Osteoblast (primary cell): ENCODE measurements at regions not wholly inside any gene's neighbourhood (a gene's known extent, or its start where the extent isn't known, plus 50 kb on each side); places are given as distances from the start of the nearest gene placed in this dataset.

Source experiments
- DNase-seq: peaks from one replicate; pipeline ENCODE4 v3.0.0; 2011; ENCODE audit warnings: low spot score, mixed read lengths; ENCODE audit not compliant: insufficient read length; ENCODE audit errors: missing footprints
- H2AFZ ChIP-seq: 2 replicates; pipeline ENCODE4 v1.6.0; 2011; ENCODE audit warnings: mild to moderate bottlenecking, low read length
- H3K27ac ChIP-seq: 2 replicates; pipeline ENCODE4 v1.5.1; 2011; ENCODE audit warnings: mild to moderate bottlenecking, low read depth, low read length, moderate library complexity
- H3K27me3 ChIP-seq: 2 replicates; pipeline ENCODE4 v1.6.0; 2012; ENCODE audit warnings: mild to moderate bottlenecking, control low read depth, inconsistent platforms, low read length, moderate library complexity; ENCODE audit not compliant: insufficient read depth
- H3K36me3 ChIP-seq: 2 replicates; pipeline ENCODE4 v1.5.1; 2011; ENCODE audit warnings: mild to moderate bottlenecking, low read length, control low read depth, moderate library complexity; ENCODE audit not compliant: insufficient read depth
- H3K4me1 ChIP-seq: 2 replicates; pipeline ENCODE4 v1.5.1; 2011; ENCODE audit warnings: mild to moderate bottlenecking, low read length, control low read depth, moderate library complexity; ENCODE audit not compliant: insufficient read depth
- H3K4me2 ChIP-seq: 2 replicates; pipeline ENCODE4 v1.6.0; 2011; ENCODE audit warnings: mild to moderate bottlenecking, low read length; ENCODE audit not compliant: insufficient read depth
- H3K4me3 ChIP-seq: fragments of 200-600 bp; sonication (generic); 3 replicates; pipeline ENCODE4 v1.5.1; 2012; ENCODE audit warnings: mild to moderate bottlenecking, low read length, inconsistent platforms; ENCODE audit not compliant: insufficient read depth
- H3K79me2 ChIP-seq: 2 replicates; pipeline ENCODE4 v1.6.0; 2012; ENCODE audit warnings: mild to moderate bottlenecking, low read length, control low read depth, inconsistent platforms; ENCODE audit not compliant: insufficient read depth
- H3K9me3 ChIP-seq: 2 replicates; pipeline ENCODE4 v1.5.1; 2011; ENCODE audit warnings: low read depth, low read length, control low read depth
- H4K20me1 ChIP-seq: 2 replicates; pipeline ENCODE4 v1.6.0; 2012; ENCODE audit warnings: mild to moderate bottlenecking, low read length, control low read depth; ENCODE audit not compliant: insufficient read depth
- TF ChIP-seq, protein P1 (sequence below): IDR thresholded peaks from 2 replicates; pipeline ENCODE4 v1.5.1; 2011; ENCODE audit warnings: mild to moderate bottlenecking, low read depth, low read length, moderate library complexity; ENCODE audit errors: extremely low read depth

DNA sequence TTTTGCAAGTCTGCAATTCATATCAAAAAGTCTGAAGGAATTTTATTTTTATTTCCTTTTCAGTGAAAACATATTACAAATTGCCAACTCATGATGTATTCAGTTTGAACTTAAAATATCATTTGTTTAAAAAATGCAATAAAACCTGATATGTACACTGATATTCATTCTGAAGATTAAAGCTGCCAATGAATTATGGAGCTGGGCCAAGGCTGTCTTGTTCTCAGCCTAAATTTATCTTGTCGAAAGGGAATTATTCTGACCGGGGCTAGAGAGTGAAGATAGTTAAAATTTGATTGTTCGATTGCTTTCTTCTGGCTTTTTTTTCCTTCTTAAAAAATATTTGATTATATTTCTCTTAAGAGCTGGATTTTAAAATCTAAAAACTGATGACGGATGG lies 54.0 kb upstream of the RBFOX1 start:
- H3K4me2 ChIP-seq, result no peak overlapping the region
- H3K9me3 ChIP-seq, result peaks cover 2% of the 10 kb centered on the region
- no peak overlapping the region for H2AFZ ChIP-seq
- H3K79me2 ChIP-seq, result no peaks in the 10 kb centered on the region
- DNase-seq, result no peak
- H3K27me3 ChIP-seq, result no peaks in the 10 kb centered on the region
- no peaks in the 10 kb centered on the region for H3K4me1 ChIP-seq
- H3K4me3 ChIP-seq, result no peak overlapping the region
- no peak overlapping the region for H3K27ac ChIP-seq
- TF ChIP-seq, protein P1, sequence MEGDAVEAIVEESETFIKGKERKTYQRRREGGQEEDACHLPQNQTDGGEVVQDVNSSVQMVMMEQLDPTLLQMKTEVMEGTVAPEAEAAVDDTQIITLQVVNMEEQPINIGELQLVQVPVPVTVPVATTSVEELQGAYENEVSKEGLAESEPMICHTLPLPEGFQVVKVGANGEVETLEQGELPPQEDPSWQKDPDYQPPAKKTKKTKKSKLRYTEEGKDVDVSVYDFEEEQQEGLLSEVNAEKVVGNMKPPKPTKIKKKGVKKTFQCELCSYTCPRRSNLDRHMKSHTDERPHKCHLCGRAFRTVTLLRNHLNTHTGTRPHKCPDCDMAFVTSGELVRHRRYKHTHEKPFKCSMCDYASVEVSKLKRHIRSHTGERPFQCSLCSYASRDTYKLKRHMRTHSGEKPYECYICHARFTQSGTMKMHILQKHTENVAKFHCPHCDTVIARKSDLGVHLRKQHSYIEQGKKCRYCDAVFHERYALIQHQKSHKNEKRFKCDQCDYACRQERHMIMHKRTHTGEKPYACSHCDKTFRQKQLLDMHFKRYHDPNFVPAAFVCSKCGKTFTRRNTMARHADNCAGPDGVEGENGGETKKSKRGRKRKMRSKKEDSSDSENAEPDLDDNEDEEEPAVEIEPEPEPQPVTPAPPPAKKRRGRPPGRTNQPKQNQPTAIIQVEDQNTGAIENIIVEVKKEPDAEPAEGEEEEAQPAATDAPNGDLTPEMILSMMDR, result no peak
- H4K20me1 ChIP-seq, result no peaks in the 10 kb centered on the region
- H3K36me3 ChIP-seq, result no peaks in the 10 kb centered on the region

DNA sequence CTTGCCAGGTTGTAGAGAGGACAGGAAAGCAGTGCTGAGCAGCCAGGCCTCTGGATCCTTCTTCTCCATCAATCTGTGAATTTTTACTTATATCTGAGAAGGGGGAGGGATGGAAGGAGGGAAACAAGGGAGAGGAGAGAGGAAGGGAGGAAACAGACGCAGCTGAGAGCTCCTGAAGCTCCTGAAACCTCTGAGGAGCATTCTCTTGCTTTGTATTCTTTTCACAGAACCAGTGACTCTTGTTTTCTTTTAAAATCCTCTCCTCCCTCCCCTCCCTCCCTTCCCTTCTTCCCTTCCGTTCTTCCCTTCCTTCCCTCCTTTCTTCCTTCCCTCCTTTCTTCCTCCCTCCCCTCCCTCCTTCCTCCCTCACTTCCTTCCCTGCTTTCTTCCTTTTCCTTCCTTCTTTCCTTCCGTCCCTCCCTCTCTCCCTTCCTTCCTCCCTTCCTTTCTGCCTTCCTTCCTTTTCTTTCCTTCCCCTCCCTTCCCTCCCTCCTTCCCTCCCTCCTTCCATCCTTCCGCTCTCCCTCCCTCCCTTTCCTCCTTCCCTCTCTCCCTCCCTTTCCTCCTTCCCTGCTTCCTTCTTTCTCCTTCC lies 60.0 kb upstream of the RBFOX1 start:
- Histone ChIP-seq H2AFZ (no peak overlapping the region), H3K4me1 (no peaks in the 10 kb centered on the region), H4K20me1 (no peaks in the 10 kb centered on the region), H3K36me3 (no peaks in the 10 kb centered on the region), H3K4me2 (no peak overlapping the region), H3K27me3 (no peaks in the 10 kb centered on the region), H3K79me2 (no peaks in the 10 kb centered on the region), H3K27ac (no peak overlapping the region), H3K4me3 (no peak overlapping the region), H3K9me3 (no peaks in the 10 kb centered on the region)
- TF ChIP-seq, protein P1, result no peak
- no peak for DNase-seq

DNA sequence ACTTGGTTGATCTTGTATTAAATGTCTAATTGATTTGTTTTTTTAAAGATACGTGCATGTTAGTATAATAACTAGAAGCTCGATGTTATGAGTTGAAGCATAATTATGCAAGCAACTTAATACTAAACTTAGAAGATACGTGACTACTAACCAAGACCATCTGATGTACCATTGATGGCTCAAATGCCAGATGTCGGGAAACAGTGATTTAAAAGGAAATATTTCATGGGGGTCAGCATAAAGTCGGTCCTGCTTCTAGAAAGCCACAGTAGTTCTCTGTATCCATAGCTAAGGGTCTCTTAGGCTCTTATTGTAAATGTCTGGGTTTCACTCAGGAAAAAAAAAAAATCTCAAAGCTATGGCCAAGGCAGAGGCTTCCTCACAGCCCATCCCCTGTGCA lies 61.2 kb upstream of the RBFOX1 start:
- Histone ChIP-seq H3K79me2 (no peaks in the 10 kb centered on the region), H3K36me3 (no peaks in the 10 kb centered on the region), H3K4me1 (no peaks in the 10 kb centered on the region)

DNA sequence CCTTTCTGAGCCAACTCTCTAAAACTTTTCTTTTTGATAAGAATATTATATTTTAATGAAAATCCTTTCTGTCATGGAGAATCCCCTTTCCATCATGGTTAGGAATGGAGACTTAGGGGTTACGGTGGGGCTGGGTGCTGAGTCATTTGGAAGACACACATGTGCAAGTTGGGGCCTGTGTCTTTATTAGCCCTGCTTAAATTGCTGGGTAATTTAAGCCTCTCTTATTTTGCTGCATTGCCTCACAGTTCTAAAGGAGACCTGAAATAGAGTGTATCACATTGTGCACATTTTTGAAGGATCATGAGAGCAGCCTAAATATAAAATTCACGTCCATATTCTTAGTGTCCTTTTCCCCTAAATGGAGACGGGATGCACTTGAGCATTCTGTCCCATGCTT lies 61.8 kb upstream of the RBFOX1 start:
- Histone ChIP-seq H3K27me3 (no peaks in the 10 kb centered on the region), H3K36me3 (no peaks in the 10 kb centered on the region), H3K27ac (no peak overlapping the region), H3K9me3 (no peaks in the 10 kb centered on the region), H3K4me1 (no peaks in the 10 kb centered on the region), H3K79me2 (no peaks in the 10 kb centered on the region), H3K4me3 (no peak overlapping the region), H3K4me2 (no peak overlapping the region), H2AFZ (no peak overlapping the region), H4K20me1 (no peaks in the 10 kb centered on the region)
- TF ChIP-seq, protein P1, result no peak
- no peak for DNase-seq

More for the DNA sequence above, 61.2 kb upstream of the RBFOX1 start:
- H3K4me3 ChIP-seq, result no peak overlapping the region
- TF ChIP-seq, protein P1, result no peak
- no peak overlapping the region for H3K27ac ChIP-seq
- H4K20me1 ChIP-seq, result no peaks in the 10 kb centered on the region
- DNase-seq, result no peak
- no peak overlapping the region for H3K4me2 ChIP-seq
- H3K27me3 ChIP-seq, result no peaks in the 10 kb centered on the region
- H2AFZ ChIP-seq, result no peak overlapping the region
- H3K9me3 ChIP-seq, result no peaks in the 10 kb centered on the region
